ENCODE measurements at regions not wholly inside any gene's neighbourhood (a gene's known extent, or its start where the extent isn't known, plus 50 kb on each side); places are given as distances from the start of the nearest gene placed in this dataset.

DNA sequence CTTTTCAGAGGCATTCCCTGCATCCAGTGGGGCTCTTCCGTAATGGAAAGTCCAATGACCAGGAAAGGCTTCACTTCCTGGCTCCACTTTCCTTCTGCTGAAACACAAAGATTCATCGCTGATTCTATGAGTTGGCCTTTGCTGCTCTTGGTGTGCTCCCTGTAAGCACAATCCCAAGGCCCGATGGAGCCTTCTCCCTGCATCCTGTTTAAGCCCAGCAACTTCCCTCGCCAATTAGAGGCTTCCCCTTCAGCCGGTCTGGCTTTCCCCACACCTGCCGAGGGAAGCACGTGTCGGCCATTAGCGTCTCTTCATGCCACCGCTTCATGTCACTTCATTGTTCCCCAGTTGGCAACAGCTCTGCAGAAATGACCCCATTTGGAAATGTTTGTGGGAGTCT is 693.9 kb downstream of the MED13L start:
- no peak for DNase-seq (ENCODE audit: low read depth)

DNA sequence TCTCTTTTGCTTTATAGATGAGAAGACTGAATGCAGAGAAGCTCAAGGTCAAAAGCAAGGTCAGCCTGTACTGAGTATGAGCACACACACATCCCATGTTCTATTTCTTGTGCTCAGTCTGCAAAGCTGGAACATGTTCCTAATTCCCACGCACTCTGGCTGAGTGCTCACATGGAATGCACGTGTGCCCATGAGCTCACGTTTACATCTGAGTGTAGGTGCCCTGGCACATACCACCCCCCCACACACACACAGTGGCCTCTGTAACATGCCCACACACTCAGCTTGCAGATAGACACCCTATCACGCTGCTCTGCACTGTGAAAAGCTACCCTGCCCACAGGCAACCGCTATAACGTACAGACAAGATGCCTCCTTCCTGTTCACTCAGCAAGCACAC is 700.1 kb downstream of the MED13L start:
- no peak for DNase-seq (ENCODE audit: low read depth)

DNA sequence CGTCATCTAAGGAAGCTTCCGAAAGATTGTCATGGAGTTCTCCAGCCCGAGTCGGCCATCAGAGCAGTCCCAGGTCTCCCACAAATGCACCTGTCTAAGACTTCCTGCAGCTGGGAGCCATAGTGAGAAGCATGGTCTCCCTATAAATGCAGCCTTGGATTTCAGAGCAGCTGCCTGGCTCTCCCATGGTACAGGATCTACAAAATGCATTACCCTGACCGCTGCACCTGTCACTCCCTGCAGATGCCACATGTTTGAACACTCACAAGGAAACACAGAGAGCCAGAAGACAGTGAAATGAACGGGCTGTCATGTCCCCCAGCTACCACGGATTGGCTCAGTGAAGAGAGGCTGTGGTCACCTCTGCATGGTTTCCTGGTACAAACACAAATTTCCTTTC is 702.7 kb downstream of the MED13L start:
- DNase-seq (ENCODE audit: low read depth), result no peak

DNA sequence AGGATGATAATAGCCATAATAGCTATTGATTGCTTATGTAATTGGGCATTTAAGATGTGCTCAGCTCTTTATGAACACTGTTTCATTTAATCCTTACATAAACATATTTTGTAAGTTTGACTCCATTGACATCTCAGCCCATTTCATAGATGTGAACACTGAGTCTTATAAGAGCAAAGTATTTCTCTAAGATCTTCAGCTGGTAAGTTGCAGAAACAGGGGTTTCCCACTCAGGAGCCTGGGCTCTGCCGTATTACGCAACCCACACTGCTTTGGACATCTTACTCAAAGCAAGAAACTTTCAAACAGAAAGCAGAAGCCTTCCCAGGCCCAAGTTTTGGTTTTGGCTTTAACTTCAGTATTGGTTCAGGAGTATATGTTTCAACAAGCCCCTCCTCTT is 705.1 kb downstream of the MED13L start:
- DNase-seq (ENCODE audit: low read depth), result no peak

DNA sequence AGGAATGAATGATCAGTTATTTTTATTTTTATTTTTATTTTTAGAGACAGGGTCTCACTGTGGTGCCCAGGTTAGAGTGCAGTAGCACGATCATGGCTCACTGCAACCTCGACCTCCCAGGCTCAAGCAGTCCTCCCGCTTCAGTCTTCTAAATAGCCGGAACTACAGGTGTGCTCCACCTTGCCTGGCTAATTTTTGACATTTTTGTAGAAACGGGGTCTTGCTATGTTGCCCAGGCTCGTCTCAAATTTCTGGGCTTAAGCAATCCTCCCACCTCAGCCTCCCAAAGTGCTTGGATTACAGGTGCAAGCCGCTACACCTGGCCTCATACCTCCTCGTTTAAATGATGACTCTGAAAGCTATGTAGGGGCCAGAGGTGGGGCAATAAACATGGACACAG is 706.0 kb downstream of the MED13L start:
- DNase-seq (ENCODE audit: low read depth), result no peak

DNA sequence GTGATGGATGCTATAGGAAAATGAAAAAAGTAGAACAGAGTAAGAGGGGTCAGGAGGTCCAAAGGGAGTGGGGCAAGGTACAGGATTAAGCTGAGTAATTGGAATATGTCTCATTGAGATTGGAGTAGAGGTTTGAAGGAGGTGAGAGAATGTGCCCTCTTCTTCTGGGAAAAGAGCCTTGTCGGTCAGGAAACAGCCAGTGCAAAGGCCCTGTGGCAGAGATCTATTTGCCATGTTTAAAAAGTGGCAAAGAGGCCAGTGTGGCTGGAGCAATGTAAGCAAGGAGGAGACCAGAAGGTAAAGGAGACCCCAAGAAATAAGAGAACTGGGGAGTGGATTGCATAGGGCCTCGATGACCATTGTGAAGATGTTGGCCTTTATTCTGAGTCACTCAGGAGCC is 706.5 kb downstream of the MED13L start:
- DNase-seq (ENCODE audit: low read depth), result no peak

DNA sequence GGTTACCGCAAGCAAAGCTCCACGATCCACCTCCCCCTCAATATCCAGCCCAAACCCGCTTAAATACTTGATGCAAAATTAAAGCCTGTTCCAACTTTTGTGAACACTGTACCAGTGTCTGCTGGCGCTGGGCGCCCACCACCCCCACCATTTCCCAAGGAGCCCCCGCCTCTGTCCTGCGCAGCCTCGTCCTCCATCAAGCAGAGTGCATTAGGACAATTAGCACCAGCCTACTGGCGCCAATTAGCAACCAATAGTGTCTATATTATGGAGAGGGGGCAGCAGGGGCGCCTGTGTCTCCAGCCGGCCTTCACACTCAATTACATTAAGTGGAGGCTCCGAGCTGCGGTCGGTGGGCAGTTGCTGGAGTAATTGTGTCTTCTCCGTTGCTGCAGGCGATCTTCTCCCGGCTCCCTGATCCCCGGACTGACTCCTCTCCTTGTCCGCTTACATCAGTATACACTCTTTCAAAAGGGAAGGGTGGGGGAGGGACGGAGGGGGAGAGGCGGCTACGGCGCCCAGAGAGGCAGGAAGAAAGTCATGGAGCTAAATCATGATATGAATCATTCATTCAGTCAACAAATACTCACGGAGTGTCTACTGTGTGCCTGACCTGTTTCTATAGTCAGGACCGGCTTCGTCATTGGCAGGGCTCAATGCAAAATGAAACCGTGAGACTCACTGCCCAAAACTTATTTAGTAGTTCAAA is 707.3 kb downstream of the MED13L start:
- DNase-seq (ENCODE audit: low read depth), result peak; percentile 47

DNA sequence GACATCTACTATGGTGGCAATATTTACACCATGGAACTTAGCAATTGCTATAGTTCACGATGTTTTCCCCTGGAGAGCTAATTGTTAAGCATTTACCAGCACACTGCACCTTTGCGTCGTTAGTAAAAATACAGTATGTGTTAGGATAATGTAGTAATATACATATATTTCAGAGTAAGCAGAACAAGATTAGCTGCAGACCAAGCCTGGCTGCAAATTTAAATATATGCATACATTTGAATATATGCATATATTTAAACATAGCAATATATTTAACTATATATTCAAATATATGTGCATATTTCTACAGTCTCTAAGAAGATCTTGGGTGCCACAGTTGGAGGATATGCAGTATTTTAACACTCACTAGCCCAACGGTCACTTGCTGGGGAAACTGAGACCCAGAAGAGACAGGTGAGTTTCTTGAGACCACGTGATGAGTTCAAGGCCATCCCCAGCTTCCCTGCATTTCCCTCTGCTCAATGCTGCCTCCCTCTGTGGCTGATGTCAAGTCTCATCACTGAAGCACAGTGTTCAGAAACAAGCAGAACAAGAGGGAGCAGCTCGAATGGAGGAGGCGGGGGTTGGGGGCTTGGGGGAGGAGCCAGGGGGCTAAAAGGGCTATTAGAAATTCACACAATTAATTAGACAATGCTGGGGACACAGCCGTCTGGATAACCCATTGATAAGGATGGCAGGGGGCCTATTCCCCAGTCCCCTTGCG is 708.0 kb downstream of the MED13L start:
- DNase-seq (ENCODE audit: low read depth), result no peak

DNA sequence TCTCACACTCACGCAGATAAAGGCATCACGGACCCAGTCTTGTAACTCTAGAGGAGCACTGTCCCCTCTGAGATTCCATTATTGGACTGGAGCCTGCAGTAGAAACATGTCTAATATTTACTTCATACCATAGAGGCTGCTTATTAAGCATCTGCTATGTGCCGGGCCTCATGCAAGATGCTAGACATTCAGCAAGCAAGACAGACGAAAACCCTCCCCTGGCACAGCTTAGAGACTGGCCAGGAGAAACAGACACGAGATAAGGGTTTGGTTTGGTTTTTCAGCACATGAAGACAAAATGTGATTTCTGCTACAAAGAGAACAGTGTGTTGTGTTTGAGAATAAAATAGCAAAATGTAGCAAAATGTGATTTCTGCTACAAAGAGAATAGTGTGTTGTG is 719.2 kb downstream of the MED13L start:
- no peak for DNase-seq (ENCODE audit: low read depth)

DNA sequence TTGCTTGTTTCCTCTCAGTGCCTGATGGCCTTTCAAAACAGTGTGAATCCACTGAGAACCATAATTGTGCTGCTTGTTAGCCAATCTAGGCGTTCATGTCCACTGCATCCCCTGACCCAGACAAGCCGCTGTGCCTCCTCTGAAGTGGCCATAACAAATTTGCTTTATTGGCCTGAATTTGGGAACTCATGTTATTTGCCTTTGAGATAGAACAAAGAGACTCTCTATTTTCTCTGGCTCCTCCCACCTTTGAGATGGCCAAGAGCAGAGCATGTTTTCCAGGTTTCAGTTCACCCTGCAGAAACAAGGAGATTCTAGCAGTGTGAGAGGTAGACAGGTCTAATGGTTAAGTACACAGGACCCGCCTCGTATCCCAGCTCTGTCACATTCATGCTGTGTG is 723.9 kb downstream of the MED13L start:
- no peak for DNase-seq (ENCODE audit: low read depth)

DNA sequence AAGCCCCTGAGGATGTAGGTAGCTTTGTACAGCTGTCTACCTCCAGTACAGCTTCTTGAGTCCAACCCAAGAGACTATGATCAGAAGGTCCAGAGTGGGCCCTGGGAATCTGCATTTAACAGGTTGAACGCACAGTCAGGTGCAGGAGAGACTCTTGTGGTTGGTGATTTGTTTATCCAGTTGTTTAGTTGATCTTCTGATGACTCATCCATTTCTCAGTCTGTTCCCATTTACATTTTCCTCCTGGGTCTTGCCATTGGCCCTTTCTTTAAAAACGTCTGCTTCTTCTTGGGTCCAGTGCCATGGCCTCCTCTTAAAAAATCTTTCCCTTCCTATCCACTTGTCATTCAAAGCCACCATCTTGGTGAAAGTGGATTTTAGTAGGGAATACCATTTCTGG is 734.2 kb downstream of the MED13L start:
- DNase-seq (ENCODE audit: low read depth), result no peak

DNA sequence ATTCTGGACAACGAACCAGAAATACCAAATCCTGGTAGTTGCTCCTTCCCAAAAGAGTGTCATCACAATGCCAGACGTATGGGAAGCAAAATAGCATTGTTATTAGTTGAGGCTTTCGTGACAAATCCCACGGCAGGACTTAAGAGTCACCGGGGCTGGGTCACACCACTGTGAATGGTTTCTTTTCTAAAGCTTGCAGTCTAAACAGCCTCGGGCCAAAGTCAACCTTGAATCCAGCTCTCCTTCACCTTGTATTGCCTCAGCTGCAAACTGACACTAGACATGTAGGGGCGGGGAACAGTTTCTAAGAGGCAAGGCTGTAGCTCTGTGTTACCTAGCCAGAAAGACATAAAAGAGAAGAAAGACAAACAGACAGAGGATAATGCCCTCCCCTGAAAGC is 734.8 kb downstream of the MED13L start:
- no peak for DNase-seq (ENCODE audit: low read depth)

DNA sequence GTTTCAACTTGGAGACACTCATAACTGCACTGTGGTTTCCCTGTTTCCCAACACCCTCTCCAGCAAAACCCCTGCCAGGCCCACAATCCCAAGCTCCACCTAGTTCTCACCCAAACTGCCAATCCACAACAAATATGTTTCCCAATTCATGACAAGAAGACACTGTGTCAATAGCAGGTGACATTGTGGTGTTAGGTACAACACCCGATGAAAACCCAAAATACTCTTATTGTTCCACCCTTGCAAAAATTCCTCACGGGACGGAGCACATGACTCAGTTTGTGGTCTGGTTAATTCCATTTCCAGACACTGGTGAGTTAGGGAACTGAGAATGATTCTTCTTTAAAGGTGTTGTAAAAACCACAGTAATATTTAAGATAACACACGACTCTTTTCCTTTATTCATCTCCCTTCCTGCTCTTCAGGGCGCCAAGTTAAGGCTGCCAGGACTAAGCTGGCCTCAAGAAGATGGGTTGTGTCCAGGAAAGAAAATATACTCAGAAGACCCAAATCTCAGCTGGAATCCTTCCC is 735.5 kb downstream of the MED13L start:
- DNase-seq (ENCODE audit: low read depth), result peak; percentile 7

DNA sequence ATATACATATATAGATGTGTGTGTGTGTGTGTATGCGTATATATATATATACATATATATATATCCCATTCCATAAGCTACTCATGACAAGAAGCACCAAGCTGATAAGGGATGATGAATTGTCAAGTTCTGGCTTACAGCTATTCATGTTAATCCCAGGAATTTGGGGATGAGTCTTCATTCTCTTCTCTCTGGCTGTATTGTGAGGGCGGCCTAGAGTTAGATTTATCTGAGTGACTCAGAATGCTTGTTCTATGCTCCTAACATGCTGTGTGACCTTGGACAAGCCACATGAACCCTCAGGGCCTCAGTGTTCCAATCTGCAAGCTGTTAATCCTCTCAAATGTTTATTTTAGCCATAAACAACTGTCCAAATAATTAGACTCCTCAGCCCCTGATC is 749.0 kb downstream of the MED13L start:
- peak; percentile 51 for DNase-seq (ENCODE audit: low read depth)

DNA sequence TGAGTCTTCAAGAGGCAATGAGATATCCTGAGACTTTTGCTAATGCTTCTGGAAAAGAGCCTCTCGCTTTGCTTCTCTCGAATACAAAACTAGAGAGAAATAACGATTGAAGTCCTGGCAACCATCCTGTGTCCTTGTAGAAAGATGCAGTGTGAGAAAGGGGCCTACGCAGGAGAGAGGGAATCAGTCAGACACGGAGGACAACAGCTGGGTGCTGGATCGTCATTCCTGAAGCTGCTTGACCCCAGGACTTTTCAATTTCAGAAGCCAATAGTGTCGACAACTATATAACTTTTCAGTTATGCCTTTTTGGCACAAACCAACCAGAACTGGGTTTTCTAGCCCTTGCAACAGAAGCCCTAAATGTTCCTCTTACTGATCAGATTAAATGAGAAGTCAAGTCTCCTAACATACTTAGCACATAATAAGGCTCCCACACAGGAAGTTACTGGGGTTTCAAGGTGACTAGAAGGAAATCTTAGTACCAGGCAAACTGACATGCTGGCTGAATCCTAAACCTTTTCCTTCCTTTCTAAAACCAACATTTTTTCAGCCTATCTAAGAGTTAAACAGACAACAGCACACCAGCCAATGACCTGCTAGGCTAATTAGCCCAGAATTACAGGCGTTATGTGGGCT is 755.6 kb downstream of the MED13L start:
- no peak for DNase-seq (ENCODE audit: low read depth)

DNA sequence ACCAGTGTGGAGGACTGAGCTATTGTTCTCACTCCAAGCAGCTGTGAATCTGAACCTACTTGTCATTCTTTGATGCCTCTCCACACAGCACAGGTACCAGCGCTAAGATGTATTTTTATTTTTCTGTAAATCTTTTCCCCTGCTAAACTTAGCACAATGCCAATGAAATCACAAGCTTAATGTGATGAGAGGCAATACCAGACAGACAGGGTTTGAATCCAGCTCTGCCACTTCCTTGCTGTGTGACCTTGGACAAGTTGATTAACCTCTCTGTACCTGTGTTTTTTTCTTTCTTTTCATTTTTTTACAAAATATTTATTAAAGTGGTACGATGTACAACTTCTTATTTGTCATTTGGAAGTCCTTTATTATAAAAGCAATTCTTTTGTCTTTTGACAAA is 757.6 kb downstream of the MED13L start:
- DNase-seq (ENCODE audit: low read depth), result no peak

DNA sequence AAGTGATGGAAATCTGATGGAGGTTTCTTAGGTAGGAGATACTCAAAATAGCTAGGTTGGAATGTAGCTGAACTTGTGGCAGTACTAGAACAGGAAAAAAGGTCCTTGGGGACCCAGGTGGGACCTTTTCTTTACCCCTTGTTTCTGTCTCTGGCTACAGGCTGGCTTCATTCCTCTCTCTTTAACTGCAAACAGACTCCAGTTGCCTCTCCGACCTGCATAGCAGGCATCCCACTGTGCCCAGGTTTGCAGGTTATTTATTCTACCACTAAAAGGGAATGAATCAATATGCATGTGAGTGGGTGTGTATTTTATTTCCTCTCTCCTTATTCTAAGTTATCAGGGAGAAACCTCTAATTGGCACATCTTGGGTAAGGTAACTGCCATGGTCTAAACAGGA is 758.1 kb downstream of the MED13L start:
- no peak for DNase-seq (ENCODE audit: low read depth)

DNA sequence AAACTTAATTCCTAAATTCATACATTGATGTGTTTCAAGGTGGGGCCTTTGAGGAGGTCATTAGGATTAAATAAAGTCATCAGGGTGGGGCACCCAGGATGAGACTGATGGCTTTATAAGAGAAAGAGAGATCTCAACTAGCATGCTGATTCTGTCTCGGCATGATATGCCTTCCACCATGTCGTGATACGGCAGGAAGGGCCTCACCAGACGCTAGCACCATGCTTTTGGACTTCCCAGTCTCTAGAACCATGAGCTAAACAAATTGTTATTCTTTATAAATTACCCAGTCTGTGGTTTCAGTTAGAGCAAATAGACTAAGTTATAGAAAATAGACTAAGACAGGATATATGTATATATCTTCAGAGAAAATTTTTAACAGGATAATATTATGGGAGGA is 759.6 kb downstream of the MED13L start:
- no peak for DNase-seq (ENCODE audit: low read depth)

DNA sequence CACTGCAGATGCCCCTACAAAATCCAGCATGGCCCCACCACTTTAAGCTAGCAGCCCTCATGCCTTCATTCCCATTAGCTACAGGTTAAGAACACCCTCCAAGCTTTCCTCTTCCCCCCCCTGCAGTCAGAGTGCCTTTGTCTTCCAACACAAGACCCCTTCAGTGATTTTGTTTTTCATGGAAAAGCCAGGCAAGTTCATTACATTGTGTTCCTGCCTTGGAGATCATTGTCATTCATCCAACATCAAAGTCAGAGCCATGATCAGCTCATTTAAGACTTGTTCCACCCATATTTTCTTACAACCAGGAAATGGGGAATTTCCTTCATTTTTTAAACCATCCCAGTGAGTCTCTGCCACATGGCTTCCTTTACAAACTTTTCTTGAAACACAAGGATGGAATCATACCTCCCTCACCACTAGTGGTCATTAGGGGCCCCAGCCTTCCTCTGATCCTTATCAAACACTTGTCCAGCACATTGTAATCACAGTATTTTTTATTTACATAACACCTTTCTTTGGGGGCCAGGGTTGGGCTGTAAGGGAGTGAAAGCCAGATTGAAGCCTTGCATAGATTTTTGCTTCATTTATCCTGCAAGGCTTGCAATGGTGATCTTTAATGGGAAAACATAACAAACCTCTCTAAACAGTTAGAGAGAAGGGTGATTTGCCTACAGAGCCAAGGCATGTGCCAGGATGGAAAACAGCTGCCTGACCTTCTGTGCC is 765.3 kb downstream of the MED13L start:
- no peak for DNase-seq (ENCODE audit: low read depth)

DNA sequence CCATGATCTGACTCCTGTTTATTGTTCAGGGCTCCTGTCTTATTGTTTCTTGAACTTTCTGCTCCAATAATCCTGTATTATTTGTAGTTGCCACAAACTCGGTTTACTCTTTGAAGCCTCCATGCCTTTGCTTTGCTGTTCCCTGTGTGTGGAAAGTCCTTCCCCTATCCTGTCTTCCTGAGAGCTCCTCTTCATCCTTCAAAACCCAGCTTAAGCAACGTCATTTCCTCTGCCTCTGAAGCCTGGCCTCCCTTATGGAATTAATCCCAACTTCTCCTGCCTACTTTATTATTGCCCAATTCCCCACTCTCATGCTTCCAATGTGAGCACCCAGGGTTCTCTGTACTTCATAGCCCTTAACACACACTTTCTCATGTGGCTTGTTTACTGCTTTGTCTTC is 766.2 kb downstream of the MED13L start:
- DNase-seq (ENCODE audit: low read depth), result no peak

DNA sequence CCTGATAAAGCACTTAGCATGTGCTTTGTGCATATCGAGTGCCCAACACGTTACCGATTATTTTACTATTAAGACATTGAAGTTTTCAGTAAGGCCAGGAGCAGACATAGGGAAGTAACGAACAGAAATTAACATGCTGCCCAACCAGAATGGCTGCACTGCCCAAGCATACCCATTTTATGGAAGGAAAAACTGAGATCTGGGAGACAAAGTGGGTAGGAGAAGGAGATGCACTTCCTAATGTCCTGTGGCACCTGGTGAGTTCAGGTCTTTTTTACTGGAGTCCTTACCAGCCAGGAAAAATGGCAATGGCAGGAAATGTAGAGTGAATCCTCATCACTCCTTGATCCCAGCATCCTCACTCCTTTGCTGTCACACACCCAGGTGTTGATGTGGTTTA is 768.5 kb downstream of the MED13L start:
- DNase-seq (ENCODE audit: low read depth), result no peak

DNA sequence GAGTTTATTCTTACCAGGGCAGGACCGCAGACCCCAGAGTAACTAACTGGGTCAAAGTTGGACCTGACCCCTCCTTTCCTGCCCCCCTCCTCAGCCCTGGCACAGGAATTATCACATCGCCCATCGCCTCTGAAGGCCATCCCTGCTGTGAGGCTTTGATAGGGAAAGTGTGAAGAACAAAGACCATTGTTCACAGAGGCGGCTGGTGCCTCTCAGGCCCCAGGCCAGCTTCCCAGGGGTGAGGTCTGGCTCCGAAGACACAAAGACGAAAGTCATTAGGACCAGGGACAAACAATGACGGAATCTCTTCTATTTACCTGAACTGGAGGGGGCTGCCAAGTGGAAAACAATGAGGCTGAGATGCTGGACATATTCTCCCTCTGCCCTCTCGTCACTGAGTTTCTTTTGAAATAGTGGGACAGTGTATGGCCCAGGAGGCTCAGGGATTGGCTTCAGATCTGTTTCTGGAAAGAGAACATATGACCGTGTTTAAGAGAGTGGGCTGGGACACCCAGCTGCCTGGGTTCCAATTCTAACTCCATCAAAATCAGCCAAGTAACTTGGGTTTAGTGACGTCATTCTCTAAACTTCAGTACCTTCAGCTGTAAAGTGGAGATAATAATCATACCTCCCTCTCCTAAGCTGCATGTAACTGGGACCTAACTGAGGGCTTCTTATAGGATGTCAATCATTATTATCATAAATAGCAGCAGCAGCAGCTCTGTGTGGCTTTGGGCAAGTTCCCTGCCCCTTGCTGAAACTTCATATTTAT is 769.4 kb downstream of the MED13L start:
- DNase-seq (ENCODE audit: low read depth), result no peak

All from EH (cell line).